NT2/D1 (cell line): ENCODE measurements at regions not wholly inside any gene's neighbourhood (a gene's known extent, or its start where the extent isn't known, plus 50 kb on each side); places are given as distances from the start of the nearest gene placed in this dataset.

Experiments
- SUZ12 ChIP-seq: IDR thresholded peaks from 2 replicates; pipeline ENCODE4 v1.6.1; 2011; ENCODE audit not compliant: insufficient read length, insufficient read depth; ENCODE audit errors: extremely low read depth
- ZNF274 ChIP-seq: IDR thresholded peaks from 2 replicates; pipeline ENCODE4 v1.6.1; 2011; ENCODE audit warnings: mild to moderate bottlenecking, low read depth, low read length

- TF ChIP-seq ZNF274 (no peak), SUZ12 (no peak)
Measured at GRCh38 chr22:11360632-11361031, 4167.4 kb upstream of the OR11H1 start.
